AG08395 (cell line): ENCODE measurements at regions not wholly inside any gene's neighbourhood (a gene's known extent, or its start where the extent isn't known, plus 50 kb on each side); places are given as distances from the start of the nearest gene placed in this dataset.
"Not testable (repeated sequence)": the region's sequence is repeated elsewhere in the genome, so short reads cannot be mapped to it uniquely, and the experiment has no call there.

Experiments
- DNase-seq: peaks from one replicate; pipeline ENCODE4 v3.0.0; 2012; ENCODE audit warnings: mixed read lengths, low spot score

GRCh38 chrX:10966057-10966456 lies 145.1 kb upstream of the HCCS start:
- DNase-seq: no peak

DNA sequence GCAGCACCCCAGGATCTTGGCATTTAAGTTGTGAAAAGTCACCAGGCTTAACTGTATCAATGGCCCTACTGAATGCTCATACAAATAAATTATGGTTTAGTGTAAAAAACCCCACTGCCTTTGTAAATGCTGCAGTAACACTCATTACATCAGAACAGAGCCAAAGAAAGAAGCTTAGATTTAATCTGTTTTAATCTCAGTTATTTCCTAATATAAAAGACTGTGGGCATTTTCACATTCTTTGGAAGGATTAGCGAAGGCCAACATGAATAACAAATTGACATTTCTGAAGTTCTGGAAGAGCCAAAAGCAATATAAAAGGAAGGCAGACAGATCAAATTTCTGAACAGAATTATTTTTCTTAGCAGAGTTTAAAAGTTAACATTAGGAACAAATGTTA lies 140.0 kb upstream of the HCCS start:
- no peak for DNase-seq

GRCh38 chrX:10971759-10972158 lies 139.4 kb upstream of the HCCS start:
- no peak for DNase-seq

- peak; percentile 24 for DNase-seq
Observed at GRCh38 chrX:10972706-10973105, 138.4 kb upstream of the HCCS start.

DNA sequence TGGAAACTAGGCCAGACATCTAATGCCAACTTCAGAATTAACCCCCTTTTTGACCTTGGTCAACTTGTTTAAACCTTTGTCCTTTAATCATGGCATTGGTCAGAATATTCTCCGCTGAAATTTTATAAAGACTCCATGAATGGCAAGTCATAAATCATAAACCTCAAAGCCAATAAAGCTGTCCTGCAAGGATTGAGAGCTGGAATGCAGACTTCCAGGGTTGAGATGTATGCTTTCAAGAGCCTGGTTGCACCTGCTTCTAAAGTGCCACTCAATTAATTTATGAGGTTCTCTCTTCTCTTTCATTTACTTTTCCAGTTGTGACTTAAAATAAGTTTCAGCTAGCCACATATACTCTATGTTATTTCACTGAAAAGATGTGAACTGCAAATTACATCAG lies 136.2 kb upstream of the HCCS start:
- no peak for DNase-seq

GRCh38 chrX:10979956-10980355 lies 131.2 kb upstream of the HCCS start:
- DNase-seq: no peak

GRCh38 chrX:10981506-10981905 lies 129.6 kb upstream of the HCCS start:
- no peak for DNase-seq

- DNase-seq: no peak
Observed at GRCh38 chrX:10983526-10983925, 127.6 kb upstream of the HCCS start.

DNA sequence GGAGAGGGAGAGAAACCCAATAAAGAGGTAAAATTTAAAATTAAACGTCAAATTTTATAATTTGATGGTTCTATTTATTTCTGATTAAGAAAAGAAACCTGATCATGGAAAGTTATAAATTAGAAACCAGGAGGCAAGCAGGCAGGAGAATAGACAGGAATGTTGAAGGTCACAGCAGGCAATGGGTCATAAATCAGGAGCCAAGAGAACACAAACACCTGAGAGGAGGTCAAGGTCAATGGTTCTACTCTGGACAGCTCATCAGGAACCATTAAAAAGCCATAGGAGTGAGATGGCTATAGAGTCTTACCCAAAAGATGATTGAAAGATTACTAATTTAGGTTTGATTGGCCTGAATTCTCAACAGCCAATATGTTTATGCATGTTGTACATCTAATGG lies 126.9 kb upstream of the HCCS start:
- no peak for DNase-seq

GRCh38 chrX:10986616-10987015 lies 124.5 kb upstream of the HCCS start:
- DNase-seq: peak; percentile 22

GRCh38 chrX:10988653-10989052 lies 122.5 kb upstream of the HCCS start:
- DNase-seq: no peak

DNA sequence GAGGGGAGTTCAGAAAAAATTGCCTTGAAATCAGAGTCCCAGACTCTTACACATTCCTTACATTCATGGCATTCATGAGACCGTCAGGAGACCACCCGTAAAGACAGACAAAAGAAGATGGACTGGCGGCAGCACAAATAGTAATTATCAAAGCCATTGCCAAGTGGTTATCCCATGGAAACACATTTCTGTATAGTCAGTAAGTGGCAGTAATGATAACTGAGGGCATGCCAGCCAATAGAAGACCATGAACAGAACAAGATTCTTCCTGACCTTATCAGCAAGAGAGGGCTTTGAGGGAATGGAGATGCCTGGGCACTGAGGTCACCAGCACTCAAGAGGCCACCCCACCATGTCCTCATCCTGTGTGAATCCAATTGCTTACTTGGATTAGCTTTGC lies 121.7 kb upstream of the HCCS start:
- no peak for DNase-seq

DNA sequence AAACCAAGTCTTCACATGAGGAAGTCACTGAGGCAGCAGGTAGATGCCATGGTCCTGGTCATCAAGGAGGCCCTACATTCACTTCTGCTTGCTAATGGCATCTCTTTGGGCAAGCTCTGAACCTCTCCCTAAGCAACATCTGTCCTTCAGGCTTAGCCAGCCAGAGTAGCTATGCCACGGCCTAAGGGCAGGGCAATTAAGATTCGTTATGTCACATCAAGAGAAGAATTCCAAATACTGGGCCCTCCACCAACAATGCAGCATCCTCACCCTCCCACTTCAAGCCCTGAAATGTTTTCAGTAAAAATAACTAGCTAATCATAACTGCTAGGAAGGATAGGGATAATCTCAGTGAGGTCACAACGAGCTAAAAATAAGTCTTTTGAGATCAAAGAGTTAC lies 120.7 kb upstream of the HCCS start:
- DNase-seq: no peak

- DNase-seq: no peak
Observed at GRCh38 chrX:10990976-10991375, 120.2 kb upstream of the HCCS start.

GRCh38 chrX:10992110-10992509 lies 119.0 kb upstream of the HCCS start:
- no peak for DNase-seq

DNA sequence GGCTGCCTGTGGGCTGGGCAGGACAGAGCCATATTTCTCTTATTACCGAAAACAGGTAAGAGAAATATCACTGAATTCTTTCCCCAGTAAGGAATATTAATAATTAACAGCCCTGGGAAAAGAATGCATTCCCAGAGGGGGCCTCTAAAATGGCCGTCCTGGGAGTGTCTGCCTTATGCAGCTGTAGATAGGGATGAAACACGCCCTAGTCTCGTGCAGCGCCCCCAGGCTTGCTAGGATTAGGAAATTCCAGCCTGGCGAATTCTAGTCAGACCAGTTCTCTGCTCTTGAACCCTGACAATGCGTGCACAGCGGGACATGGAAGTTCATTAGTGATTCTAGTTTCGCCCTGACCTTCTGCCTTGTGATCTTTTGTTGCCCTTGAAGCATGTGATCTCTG lies 104.1 kb upstream of the HCCS start:
- DNase-seq: not testable (repeated sequence)

- DNase-seq: no peak
Observed at GRCh38 chrX:11010476-11010875, 100.7 kb upstream of the HCCS start.

GRCh38 chrX:11016728-11017127 lies 94.4 kb upstream of the HCCS start:
- no peak for DNase-seq

DNA sequence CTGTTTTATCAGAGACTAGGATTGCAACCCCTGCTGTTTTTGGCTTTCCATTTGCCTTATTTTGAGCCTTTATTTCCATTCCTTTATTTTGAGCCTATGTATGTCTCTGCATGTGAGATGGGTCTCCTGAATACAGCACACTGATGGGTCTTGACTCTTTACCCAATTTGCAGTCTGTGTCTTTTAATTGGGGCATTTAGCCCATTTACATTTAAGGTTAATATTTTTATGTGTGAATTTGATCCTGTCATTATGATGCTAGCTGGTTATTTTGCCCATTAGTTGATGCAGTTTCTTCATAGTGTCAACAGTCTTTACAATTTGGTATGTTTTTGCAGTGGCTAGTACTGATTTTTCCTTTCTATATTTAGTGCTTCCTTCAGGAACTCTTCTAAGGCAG lies 88.5 kb upstream of the HCCS start:
- DNase-seq: not testable (repeated sequence)

DNA sequence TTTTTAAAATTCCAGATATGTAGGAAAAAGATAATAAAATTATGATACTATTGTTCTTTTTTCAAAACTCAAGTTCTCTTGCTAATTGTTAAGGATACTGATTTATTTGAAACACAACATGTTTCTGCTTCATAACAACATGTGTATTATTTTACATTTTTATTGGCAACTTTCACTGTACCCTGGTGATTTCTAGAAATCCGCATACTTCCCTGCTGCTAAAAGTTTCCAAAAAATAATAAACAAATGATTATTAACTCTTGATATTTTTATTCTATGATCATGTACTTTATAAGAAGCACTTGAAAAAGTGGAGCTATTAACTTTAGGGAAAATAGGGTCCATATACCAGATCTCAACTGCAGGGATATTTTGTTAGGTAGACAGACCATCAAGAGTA lies 71.2 kb upstream of the HCCS start:
- DNase-seq: no peak

- no peak for DNase-seq
Observed at GRCh38 chrX:11040405-11040804, 70.7 kb upstream of the HCCS start.

DNA sequence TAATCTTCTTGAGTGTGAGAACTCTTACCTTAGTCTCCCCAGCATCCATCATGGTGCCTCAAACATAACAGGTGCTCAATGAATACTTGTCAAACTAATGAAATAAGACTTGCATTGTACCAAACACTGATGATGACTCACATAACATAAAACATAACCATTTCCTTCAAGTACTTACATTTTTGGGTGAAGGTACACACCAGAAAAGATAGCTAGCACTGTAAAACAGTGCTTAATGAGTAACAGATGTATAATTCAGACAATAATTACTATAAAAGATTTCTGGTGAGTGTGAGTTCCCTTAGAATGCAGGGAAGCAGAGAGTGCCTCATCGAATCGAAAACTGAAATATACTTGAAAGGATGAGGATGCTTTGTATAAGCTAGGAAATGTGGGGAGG lies 70.1 kb upstream of the HCCS start:
- DNase-seq: no peak

GRCh38 chrX:11050013-11050412 lies 61.1 kb upstream of the HCCS start:
- no peak for DNase-seq

GRCh38 chrX:11053351-11053750 lies 57.8 kb upstream of the HCCS start:
- no peak for DNase-seq
